OCI-LY1 (cell line): ENCODE measurements at regions not wholly inside any gene's neighbourhood (a gene's known extent, or its start where the extent isn't known, plus 50 kb on each side); places are given as distances from the start of the nearest gene placed in this dataset.

Source experiments
- CTCF ChIP-seq: fragments of 200-600 bp; sonication (generic), shearing (Covaris generic); IDR thresholded peaks from 2 replicates; pipeline ENCODE4 v1.5.1; 2017; ENCODE audit warnings: mild to moderate bottlenecking, antibody characterized with exemption, low read length, moderate library complexity, mixed read lengths
- EZH2 ChIP-seq: fragments of 200-600 bp; sonication (generic), shearing (Covaris generic); IDR thresholded peaks from 2 replicates; pipeline ENCODE4 v1.8.0; 2017; ENCODE audit warnings: borderline replicate concordance, mixed run types, mild to moderate bottlenecking, antibody characterized with exemption, low read length, moderate library complexity, mixed read lengths

GRCh38 chr6:165223101-165223500, 86.3 kb downstream of the C6orf118 start:
- TF ChIP-seq EZH2 (no peak), CTCF (no peak)
